ENCODE measurements at regions not wholly inside any gene's neighbourhood (a gene's known extent, or its start where the extent isn't known, plus 50 kb on each side); places are given as distances from the start of the nearest gene placed in this dataset.
"Not testable (repeated sequence)": the region's sequence is repeated elsewhere in the genome, so short reads cannot be mapped to it uniquely, and the experiment has no call there.

DNA sequence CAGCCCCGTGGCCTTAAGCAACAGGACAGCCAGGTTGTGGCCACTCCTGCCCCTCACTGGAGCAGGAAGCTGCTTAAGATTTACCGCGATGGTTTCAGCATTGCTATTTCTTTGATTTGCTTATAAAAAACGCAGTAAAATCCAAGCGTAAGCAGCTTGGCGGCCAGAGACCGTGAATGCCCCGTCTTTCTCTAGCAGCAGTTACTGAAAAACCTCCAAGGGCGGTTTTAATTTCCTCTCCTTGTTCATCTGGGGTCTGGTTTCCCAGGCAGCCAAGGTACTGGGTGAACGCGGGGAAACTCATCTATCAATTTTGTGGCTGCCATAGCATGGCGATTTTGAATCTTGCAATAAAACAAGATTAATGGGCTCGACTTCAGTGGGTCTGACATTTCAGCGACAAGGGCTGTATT, 130.3 kb downstream of the MINAR1 start:
- intact Hi-C loops (cut with DNase I), result no loop called here
- H3K36me3 ChIP-seq, result no peaks in the 10 kb centered on the region
- H3K9me3 ChIP-seq, result no peaks in the 10 kb centered on the region
- TF ChIP-seq POLR2AphosphoS5 (IDR thresholded peaks at IDR 0.05), result no peak
- no peak for TF ChIP-seq POLR2A (IDR thresholded peaks at IDR 0.05; ENCODE audit: low read depth)
- TF ChIP-seq EP300 (IDR thresholded peaks at IDR 0.05), result no peak
- TF ChIP-seq, protein P1, sequence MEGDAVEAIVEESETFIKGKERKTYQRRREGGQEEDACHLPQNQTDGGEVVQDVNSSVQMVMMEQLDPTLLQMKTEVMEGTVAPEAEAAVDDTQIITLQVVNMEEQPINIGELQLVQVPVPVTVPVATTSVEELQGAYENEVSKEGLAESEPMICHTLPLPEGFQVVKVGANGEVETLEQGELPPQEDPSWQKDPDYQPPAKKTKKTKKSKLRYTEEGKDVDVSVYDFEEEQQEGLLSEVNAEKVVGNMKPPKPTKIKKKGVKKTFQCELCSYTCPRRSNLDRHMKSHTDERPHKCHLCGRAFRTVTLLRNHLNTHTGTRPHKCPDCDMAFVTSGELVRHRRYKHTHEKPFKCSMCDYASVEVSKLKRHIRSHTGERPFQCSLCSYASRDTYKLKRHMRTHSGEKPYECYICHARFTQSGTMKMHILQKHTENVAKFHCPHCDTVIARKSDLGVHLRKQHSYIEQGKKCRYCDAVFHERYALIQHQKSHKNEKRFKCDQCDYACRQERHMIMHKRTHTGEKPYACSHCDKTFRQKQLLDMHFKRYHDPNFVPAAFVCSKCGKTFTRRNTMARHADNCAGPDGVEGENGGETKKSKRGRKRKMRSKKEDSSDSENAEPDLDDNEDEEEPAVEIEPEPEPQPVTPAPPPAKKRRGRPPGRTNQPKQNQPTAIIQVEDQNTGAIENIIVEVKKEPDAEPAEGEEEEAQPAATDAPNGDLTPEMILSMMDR (IDR thresholded peaks at IDR 0.05), result no peak
- 72% methylated on average over 14 of the region's 14 CpGs for WGBS
- no peak overlapping the region for H3K27ac ChIP-seq (replicated peaks in 1 of 4)
- H3K4me3 ChIP-seq, result no peak overlapping the region
- H3K27me3 ChIP-seq, result peaks cover 0 to 10% (median 0%) of the 10 kb centered on the region in 4 donors
- DNase-seq (ENCODE audit: extremely low spot score), result no peak
- no peaks in the 10 kb centered on the region for H3K4me1 ChIP-seq

DNA sequence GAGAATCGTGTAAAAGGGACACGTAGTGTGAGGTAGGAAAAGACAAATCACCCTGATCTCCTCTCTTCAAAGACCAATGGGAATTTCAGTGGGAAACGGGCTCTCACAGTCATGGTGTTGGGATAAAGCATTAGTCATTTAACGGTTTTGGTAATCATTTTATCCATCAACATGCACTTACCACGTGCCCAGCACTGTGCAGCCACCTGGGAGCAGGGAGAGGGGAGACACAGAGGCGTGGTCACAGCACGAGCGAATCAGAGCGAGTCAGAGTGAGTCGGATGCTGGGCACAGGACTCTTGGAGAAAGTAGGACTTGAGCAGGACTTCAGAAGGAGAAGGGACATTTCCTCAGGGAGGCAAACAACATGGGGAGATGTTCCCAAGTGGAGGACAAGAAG, 130.8 kb downstream of the MINAR1 start:
- H3K27me3 ChIP-seq, result peaks cover 0 to 10% (median 0%) of the 10 kb centered on the region in 4 donors
- no peaks in the 10 kb centered on the region for H3K4me1 ChIP-seq
- H3K27ac ChIP-seq (replicated peaks in 1 of 4), result no peak overlapping the region
- no peak overlapping the region for H3K4me3 ChIP-seq
- TF ChIP-seq EP300 (IDR thresholded peaks at IDR 0.05) (no peak), POLR2A (IDR thresholded peaks at IDR 0.05; ENCODE audit: low read depth) (no peak), POLR2AphosphoS5 (IDR thresholded peaks at IDR 0.05) (no peak)
- TF ChIP-seq, protein P1 (IDR thresholded peaks at IDR 0.05), result no peak
- DNase-seq (ENCODE audit: extremely low spot score), result no peak
- intact Hi-C loops (cut with DNase I), result no loop called here
- 82% methylated on average over 10 of the region's 10 CpGs for WGBS
- H3K9me3 ChIP-seq, result peaks cover 0 to 2% (median under 1%) of the 10 kb centered on the region in 4 donors
- no peaks in the 10 kb centered on the region for H3K36me3 ChIP-seq

DNA sequence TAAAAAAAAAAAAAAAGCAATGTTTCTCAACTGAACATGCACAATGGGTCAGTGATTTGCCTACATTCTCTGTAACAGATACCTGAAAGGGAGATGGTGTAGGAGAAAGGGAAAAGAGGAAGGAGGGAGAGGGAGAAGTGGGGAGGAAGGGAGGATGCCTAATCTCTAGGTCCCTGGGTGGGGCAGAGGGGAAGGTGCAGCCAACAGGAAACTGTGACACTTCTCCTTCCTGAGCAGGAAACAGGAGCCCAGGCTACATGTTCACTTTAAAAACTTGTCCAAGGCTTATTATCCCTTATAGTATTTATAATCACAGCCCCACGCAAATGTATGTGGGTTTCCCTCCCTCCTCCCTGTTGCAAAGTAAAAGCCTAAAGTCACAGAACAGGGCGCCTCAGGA, 137.9 kb downstream of the MINAR1 start:
- H3K4me1 ChIP-seq, result no peaks in the 10 kb centered on the region
- H3K27ac ChIP-seq (replicated peaks in 1 of 4), result no peak overlapping the region
- H3K36me3 ChIP-seq, result no peaks in the 10 kb centered on the region
- no peak overlapping the region for H3K4me3 ChIP-seq
- H3K27me3 ChIP-seq, result no peaks in the 10 kb centered on the region
- TF ChIP-seq POLR2A (IDR thresholded peaks at IDR 0.05; ENCODE audit: low read depth) (no peak), EP300 (IDR thresholded peaks at IDR 0.05) (no peak), POLR2AphosphoS5 (IDR thresholded peaks at IDR 0.05) (no peak)
- TF ChIP-seq, protein P1 (IDR thresholded peaks at IDR 0.05), result no peak
- no peak for DNase-seq (ENCODE audit: extremely low spot score)
- WGBS, result 76% methylated on average over 2 of the region's 2 CpGs
- intact Hi-C loops (cut with DNase I), result no loop called here
- peaks cover 0 to 6% (median 3%) of the 10 kb centered on the region in 4 donors for H3K9me3 ChIP-seq

DNA sequence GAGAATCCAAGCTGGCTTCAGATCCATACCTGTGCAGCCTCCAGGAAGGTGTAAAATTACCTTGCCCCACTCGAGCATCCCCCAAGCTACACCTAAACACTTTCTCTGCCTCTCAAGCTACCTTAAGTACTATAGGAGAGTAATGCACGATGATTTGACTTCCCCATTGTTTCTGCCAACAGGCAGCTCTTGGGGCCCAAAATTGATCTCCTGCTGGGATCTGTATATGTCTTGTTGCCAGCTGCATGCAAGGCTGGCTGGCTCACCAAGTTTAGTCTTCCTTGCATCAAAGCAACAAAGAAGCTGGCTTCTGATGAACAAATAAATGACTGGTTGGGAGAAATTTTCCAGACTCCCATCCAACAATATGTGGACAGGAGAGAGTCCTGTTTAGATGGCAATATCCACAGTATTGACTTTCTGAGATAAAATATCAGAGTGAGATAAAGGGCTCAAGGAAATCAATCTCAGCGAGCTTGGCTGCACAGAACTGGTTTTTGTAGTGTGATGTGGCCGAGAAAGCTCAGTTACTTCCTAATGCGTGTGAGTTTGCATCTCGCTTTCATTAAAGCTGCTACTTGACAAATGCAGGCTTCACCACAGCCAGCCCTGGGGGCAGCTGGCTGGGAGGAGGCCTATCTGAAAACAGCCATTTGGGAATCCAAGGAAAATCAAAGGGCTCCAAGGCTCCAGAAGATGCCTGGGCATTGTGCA, 140.7 kb downstream of the MINAR1 start:
- 77% methylated on average over 6 of the region's 6 CpGs for WGBS
- H3K4me3 ChIP-seq, result no peak overlapping the region
- intact Hi-C loops (cut with DNase I), result no loop called here
- peaks cover 0 to 4% (median 0%) of the 10 kb centered on the region in 4 donors for H3K27me3 ChIP-seq
- TF ChIP-seq, protein P1 (IDR thresholded peaks at IDR 0.05), result no peak
- TF ChIP-seq POLR2AphosphoS5 (IDR thresholded peaks at IDR 0.05), result no peak
- no peak for TF ChIP-seq EP300 (IDR thresholded peaks at IDR 0.05)
- no peak for TF ChIP-seq POLR2A (IDR thresholded peaks at IDR 0.05; ENCODE audit: low read depth)
- H3K27ac ChIP-seq (replicated peaks in 1 of 4), result no peak overlapping the region
- H3K9me3 ChIP-seq, result peaks cover 0 to 5% (median 2%) of the 10 kb centered on the region in 4 donors
- H3K36me3 ChIP-seq, result no peaks in the 10 kb centered on the region
- no peaks in the 10 kb centered on the region for H3K4me1 ChIP-seq
- peak; percentile 90 for DNase-seq (ENCODE audit: extremely low spot score)

DNA sequence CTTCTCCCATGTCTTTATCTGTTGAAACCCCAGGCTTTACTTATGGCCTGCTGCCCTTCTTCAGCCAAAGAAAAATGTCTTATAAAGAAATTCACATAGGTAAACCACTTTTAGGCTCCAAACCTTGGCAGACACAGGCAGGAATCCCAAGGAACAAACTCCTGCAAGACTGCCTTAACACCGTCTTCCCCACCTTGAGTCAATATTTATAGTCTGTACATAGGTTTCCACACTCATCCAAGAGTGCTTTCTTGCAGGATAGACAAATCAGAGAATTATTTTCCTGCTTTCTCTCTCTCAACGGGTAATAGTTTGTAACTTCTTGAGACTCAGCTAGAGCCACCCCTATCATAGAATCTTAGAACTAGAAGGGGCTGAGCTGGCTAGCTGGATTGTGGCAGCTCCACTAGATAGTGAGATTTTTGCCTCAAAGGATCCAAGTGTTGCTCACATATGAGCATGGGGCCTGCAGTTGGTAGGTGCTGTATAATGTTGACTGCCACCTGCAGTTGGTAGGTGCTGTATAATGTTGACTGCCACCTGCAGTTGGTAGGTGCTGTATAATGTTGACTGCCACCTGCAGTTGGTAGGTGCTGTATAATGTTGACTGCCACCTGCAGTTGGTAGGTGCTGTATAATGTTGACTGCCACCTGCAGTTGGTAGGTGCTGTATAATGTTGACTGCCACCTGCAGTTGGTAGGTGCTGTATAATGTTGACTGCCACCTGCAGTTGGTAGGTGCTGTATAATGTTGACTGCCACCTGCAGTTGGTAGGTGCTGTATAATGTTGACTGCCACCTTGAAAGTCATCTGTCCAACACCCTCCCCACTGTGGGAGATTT, 142.5 kb downstream of the MINAR1 start:
- H3K27ac ChIP-seq (replicated peaks in 1 of 4); H3K9me3 ChIP-seq; H3K4me3 ChIP-seq; intact Hi-C loops (cut with DNase I); H3K36me3 ChIP-seq; DNase-seq (ENCODE audit: extremely low spot score); H3K27me3 ChIP-seq; H3K4me1 ChIP-seq: not testable (repeated sequence)
- WGBS, result 72% methylated on average over 2 of the region's 2 CpGs
